HG03575 (cell line): ENCODE measurements at regions not wholly inside any gene's neighbourhood (a gene's known extent, or its start where the extent isn't known, plus 50 kb on each side); places are given as distances from the start of the nearest gene placed in this dataset.
"Not testable (repeated sequence)": the region's sequence is repeated elsewhere in the genome, so short reads cannot be mapped to it uniquely, and the experiment has no call there.

ENCODE experiments used
- ATAC-seq: cut with Tn5 transposase; IDR thresholded peaks from one replicate; pipeline ENCODE4 v1.9.1; 2021; ENCODE audit not compliant: unreplicated experiment, insufficient number of reproducible peaks, low FRiP score; ENCODE audit errors: extremely low read depth

- ATAC-seq: no peak
Observed at GRCh38 chr1:209113521-209113920, 470.0 kb upstream of the CAMK1G start.

- ATAC-seq: no peak
Observed at GRCh38 chr1:209116705-209117104, 466.8 kb upstream of the CAMK1G start.

- ATAC-seq: no peak
Observed at GRCh38 chr1:209123601-209124000, 459.9 kb upstream of the CAMK1G start.

- ATAC-seq: not testable (repeated sequence)
Observed at GRCh38 chr1:209129091-209129490, 454.4 kb upstream of the CAMK1G start.

- ATAC-seq: no peak
Observed at GRCh38 chr1:209130886-209131285, 452.6 kb upstream of the CAMK1G start.

GRCh38 chr1:209132736-209133467 lies 450.6 kb upstream of the CAMK1G start:
- ATAC-seq: no peak

- no peak for ATAC-seq
Observed at GRCh38 chr1:209134001-209134400, 449.5 kb upstream of the CAMK1G start.

GRCh38 chr1:209143916-209144315 lies 439.6 kb upstream of the CAMK1G start:
- no peak for ATAC-seq

- no peak for ATAC-seq
Observed at GRCh38 chr1:209150114-209150513, 433.4 kb upstream of the CAMK1G start.

- ATAC-seq: no peak
Observed at GRCh38 chr1:209153411-209153810, 430.1 kb upstream of the CAMK1G start.

- ATAC-seq: no peak
Observed at GRCh38 chr1:209154912-209155311, 428.6 kb upstream of the CAMK1G start.

GRCh38 chr1:209155546-209155945 lies 428.0 kb upstream of the CAMK1G start:
- ATAC-seq: no peak

- no peak for ATAC-seq
Observed at GRCh38 chr1:209156991-209157390, 426.5 kb upstream of the CAMK1G start.

GRCh38 chr1:209157546-209158249 lies 425.8 kb upstream of the CAMK1G start:
- no peak for ATAC-seq

- no peak for ATAC-seq
Observed at GRCh38 chr1:209158851-209159250, 424.7 kb upstream of the CAMK1G start.

- ATAC-seq: no peak
Observed at GRCh38 chr1:209160230-209160629, 423.3 kb upstream of the CAMK1G start.

GRCh38 chr1:209162651-209163050 lies 420.9 kb upstream of the CAMK1G start:
- no peak for ATAC-seq

GRCh38 chr1:209168204-209168603 lies 415.3 kb upstream of the CAMK1G start:
- ATAC-seq: no peak

- ATAC-seq: no peak
Observed at GRCh38 chr1:209171151-209171550, 412.4 kb upstream of the CAMK1G start.

- ATAC-seq: no peak
Observed at GRCh38 chr1:209172286-209172685, 411.2 kb upstream of the CAMK1G start.
